ENCODE measurements at regions not wholly inside any gene's neighbourhood (a gene's known extent, or its start where the extent isn't known, plus 50 kb on each side); places are given as distances from the start of the nearest gene placed in this dataset.

DNA sequence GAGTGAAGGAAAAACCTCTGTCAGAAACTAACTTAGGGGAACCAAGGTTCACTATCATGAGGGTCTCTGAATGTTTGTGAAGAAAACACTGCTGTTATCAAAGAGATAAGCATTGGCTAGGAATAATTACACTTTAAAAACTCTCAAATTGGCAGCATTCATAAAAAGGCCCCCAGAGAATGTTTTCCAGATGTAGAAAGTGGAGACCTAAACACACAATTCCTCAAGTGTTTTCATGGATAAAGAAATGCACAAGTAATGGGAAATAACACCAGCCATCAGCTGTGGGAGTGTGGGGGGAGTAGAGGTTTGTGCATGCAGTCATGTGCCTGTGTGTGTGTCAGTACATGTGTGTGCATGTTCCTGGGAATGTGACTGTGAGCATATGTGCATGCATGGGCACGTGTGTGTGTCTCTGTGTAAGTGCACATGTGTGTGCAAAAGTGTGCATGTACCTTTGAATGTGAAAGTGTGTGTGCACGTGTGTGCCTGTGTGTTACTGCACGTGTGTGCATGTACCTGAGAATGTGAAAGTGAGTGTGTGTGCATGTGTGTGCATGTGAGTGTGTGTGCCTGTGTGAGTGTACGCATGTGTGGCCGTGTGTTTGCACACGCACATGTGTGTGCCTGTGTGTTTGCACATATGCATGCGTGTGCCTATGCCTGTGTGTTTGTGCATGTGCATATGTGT is 854.3 kb upstream of the SALL3 start:
- no peak for DNase-seq (ENCODE audit: low spot score)
- TF ChIP-seq, protein P1, sequence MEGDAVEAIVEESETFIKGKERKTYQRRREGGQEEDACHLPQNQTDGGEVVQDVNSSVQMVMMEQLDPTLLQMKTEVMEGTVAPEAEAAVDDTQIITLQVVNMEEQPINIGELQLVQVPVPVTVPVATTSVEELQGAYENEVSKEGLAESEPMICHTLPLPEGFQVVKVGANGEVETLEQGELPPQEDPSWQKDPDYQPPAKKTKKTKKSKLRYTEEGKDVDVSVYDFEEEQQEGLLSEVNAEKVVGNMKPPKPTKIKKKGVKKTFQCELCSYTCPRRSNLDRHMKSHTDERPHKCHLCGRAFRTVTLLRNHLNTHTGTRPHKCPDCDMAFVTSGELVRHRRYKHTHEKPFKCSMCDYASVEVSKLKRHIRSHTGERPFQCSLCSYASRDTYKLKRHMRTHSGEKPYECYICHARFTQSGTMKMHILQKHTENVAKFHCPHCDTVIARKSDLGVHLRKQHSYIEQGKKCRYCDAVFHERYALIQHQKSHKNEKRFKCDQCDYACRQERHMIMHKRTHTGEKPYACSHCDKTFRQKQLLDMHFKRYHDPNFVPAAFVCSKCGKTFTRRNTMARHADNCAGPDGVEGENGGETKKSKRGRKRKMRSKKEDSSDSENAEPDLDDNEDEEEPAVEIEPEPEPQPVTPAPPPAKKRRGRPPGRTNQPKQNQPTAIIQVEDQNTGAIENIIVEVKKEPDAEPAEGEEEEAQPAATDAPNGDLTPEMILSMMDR (IDR thresholded peaks at IDR 0.05) = no peak
- no peak for ATAC-seq (ENCODE audit: low FRiP score)

DNA sequence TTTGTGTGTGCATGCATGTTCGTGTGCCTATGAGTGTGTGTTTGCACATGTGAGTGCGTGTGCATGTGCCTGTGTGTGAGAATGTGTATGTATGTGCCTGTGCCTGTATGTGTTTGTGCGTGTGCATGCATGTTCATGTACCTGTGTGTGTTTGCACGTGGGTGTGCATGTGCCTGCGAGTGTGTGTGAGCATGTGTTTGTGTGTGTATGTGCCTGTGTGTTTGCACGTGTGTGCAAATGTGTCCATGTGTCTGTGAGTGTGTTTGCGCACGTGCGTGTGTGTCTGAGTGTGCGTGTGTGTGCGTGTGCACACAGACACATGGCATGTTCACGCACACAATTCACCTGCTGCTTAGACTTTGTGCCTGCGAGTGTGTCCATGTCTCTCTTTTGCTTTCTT is 853.5 kb upstream of the SALL3 start:
- ATAC-seq (ENCODE audit: low FRiP score) = no peak
- TF ChIP-seq, protein P1 (IDR thresholded peaks at IDR 0.05) = no peak
- no peak for DNase-seq (ENCODE audit: low spot score)

DNA sequence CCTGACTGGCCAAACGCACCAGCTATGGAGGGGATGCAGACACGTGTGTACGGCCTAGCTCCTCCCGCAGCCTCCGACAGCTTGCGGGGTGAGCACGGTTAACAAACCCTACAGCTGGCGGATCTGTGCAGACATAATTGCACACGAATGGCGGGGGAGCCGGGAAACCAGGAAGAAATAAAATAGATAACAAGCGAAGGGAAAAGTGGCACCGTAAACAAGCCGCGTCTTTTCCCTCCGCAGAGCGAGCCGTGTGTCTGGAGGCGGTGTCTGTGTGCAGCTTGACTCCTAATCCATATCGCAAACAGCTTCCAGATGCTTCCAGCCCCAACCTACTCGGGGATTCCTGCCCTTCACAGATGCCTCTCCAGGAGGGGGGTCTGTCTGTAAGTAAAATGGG is 853.1 kb upstream of the SALL3 start:
- TF ChIP-seq, protein P1 (IDR thresholded peaks at IDR 0.05) = no peak
- ATAC-seq (ENCODE audit: low FRiP score) (no peak), DNase-seq (ENCODE audit: low spot score) (no peak)

DNA sequence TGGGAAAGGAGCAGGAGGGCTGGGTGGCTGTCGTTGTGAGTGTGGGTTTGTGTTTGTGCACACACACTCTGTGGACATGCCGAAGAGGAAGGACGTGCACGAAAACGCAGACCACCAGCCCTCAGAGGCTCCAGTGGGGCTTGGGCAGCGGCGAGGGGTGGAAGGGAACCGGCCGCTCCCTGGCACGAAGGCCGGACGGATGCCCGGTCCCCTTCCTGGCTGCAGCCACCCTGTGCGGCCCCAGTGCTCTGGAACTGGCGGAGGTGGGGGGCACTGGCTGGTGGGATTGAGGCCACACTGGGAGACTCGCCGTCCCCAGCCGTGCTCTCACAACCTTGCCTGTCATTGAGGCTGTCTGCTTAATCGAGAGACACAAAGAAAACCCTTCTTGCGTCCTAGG is 852.6 kb upstream of the SALL3 start:
- no peak for ATAC-seq (ENCODE audit: low FRiP score)
- TF ChIP-seq, protein P1 (IDR thresholded peaks at IDR 0.05) = no peak
- DNase-seq (ENCODE audit: low spot score) = no peak

DNA sequence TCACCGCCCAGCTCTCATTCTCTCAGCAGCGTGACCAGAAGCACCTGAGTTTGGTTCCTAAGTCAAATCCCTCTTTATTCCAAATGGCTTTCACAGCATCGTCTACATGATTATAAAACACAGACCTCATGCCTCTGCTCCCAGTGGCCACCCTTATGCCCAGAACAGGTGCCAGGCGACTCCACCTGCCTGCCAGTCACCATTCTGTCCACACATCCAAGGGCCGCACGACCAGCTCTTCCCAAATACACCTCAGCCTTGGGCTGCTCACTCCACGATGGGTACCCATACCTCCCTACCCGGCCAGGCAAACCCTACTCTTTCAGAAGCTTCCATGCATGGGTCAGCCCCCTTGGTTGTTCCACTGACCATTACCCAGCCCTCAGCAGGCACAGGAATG is 851.6 kb upstream of the SALL3 start:
- DNase-seq (ENCODE audit: low spot score) = no peak
- TF ChIP-seq, protein P1 (IDR thresholded peaks at IDR 0.05) = no peak
- no peak for ATAC-seq (ENCODE audit: low FRiP score)

DNA sequence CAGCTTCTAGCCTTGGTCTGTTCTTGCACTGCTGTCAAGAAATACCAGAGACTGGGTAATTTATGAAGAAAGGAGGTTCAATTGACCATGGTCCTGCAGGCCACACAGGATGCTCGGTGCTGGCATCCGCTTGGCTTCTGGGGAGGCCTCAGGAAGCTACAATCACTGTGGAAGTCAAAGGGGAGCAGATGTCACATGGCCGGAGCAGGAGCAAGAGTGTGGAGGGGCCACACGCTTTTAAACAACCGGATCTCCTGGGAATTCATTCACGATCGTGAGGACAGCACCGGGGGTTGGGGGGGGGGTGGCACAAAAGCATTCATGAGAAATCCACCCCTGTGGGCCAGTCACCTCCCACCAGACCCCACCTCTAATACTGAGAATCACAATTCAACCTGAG is 850.4 kb upstream of the SALL3 start:
- TF ChIP-seq, protein P1 (IDR thresholded peaks at IDR 0.05) = no peak
- ATAC-seq (ENCODE audit: low FRiP score) = no peak
- DNase-seq (ENCODE audit: low spot score) = no peak

Data from omental fat pad (tissue), 3 donors.